ENCODE measurements at regions not wholly inside any gene's neighbourhood (a gene's known extent, or its start where the extent isn't known, plus 50 kb on each side); places are given as distances from the start of the nearest gene placed in this dataset.

DNA sequence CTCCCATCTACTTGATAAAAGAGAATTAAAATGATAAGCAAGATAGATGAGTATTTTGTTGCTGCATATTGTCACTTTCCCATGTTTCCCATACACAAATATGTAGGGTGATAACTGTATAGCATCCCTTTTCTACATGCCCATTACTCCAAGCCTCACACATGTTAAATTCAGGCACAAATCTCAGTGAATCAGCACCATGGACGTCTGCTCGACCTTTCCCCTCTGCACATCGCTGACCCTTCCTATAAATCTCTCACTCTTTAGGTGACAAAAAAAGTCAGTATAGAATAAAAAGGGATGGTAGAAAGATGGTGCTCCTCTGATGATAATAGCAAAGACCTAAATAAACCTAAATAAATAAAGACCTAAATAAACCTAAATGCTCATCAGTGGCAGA, 1097.7 kb upstream of the C9orf72 start:
- H4K20me1 ChIP-seq (ENCODE audit: control insufficient read depth, insufficient read depth, low read depth, low read length): no peaks in the 10 kb centered on the region
- no peak overlapping the region for H3K4me2 ChIP-seq (ENCODE audit: low read length)
- H3K9me2 ChIP-seq (replicated peaks; ENCODE audit: control insufficient read depth, low read length): no peaks in the 10 kb centered on the region
- H3K36me3 ChIP-seq (ENCODE audit: control insufficient read depth, low read length): no peaks in the 10 kb centered on the region
- no peak overlapping the region for H3K4me3 ChIP-seq (ENCODE audit: low read length)
- H3K27ac ChIP-seq (ENCODE audit: low read depth, low read length): no peak overlapping the region
- H3K27me3 ChIP-seq (ENCODE audit: control insufficient read depth, low read length): no peaks in the 10 kb centered on the region
- no peaks in the 10 kb centered on the region for H3K4me1 ChIP-seq (ENCODE audit: control insufficient read depth, low read length)
- H3K79me2 ChIP-seq (ENCODE audit: control insufficient read depth, low read length): no peaks in the 10 kb centered on the region
- TF ChIP-seq EZH2phosphoT487 (IDR thresholded peaks at IDR 0.05; ENCODE audit: borderline replicate concordance, low read length): no peak
- TF ChIP-seq, protein P1, sequence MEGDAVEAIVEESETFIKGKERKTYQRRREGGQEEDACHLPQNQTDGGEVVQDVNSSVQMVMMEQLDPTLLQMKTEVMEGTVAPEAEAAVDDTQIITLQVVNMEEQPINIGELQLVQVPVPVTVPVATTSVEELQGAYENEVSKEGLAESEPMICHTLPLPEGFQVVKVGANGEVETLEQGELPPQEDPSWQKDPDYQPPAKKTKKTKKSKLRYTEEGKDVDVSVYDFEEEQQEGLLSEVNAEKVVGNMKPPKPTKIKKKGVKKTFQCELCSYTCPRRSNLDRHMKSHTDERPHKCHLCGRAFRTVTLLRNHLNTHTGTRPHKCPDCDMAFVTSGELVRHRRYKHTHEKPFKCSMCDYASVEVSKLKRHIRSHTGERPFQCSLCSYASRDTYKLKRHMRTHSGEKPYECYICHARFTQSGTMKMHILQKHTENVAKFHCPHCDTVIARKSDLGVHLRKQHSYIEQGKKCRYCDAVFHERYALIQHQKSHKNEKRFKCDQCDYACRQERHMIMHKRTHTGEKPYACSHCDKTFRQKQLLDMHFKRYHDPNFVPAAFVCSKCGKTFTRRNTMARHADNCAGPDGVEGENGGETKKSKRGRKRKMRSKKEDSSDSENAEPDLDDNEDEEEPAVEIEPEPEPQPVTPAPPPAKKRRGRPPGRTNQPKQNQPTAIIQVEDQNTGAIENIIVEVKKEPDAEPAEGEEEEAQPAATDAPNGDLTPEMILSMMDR (IDR thresholded peaks at IDR 0.05; ENCODE audit: low read depth, low read length, poor library complexity, severe bottlenecking): no peak
- no peaks in the 10 kb centered on the region for H3K9me3 ChIP-seq (ENCODE audit: control insufficient read depth, insufficient read depth, low read length)
- H3F3A ChIP-seq (ENCODE audit: control insufficient read depth, insufficient read depth): no peaks in the 10 kb centered on the region

DNA sequence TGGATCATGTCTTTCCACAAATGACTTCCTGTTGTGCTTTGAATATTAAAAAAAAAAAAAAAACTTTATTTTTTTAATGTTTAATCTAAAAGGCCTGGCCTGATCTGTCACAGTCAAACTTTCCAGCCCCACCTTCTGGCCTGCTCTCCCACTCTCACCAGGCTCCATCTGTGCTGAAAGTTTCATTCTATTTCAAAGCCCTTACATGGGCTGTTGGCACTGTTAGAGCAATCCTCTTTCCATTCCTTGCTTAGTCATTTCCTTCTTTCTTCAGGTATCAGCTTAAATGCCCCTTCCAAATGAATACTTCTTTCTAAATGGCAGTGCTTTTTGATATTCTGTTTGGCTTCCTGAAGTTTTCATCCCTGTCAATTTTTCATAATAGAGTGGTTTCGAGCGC, 1104.8 kb upstream of the C9orf72 start:
- Histone ChIP-seq H3K36me3 (ENCODE audit: control insufficient read depth, low read length) (no peaks in the 10 kb centered on the region), H3K27me3 (ENCODE audit: control insufficient read depth, low read length) (no peaks in the 10 kb centered on the region), H3K79me2 (ENCODE audit: control insufficient read depth, low read length) (no peaks in the 10 kb centered on the region), H3K9me2 (replicated peaks; ENCODE audit: control insufficient read depth, low read length) (no peaks in the 10 kb centered on the region), H3K4me3 (ENCODE audit: low read length) (no peak overlapping the region), H3K4me2 (ENCODE audit: low read length) (no peak overlapping the region), H3K9me3 (ENCODE audit: control insufficient read depth, insufficient read depth, low read length) (no peaks in the 10 kb centered on the region), H3K27ac (ENCODE audit: low read depth, low read length) (no peak overlapping the region), H3F3A (ENCODE audit: control insufficient read depth, insufficient read depth) (no peaks in the 10 kb centered on the region), H4K20me1 (ENCODE audit: control insufficient read depth, insufficient read depth, low read depth, low read length) (no peaks in the 10 kb centered on the region), H3K4me1 (ENCODE audit: control insufficient read depth, low read length) (no peaks in the 10 kb centered on the region)
- no peak for TF ChIP-seq EZH2phosphoT487 (IDR thresholded peaks at IDR 0.05; ENCODE audit: borderline replicate concordance, low read length)
- TF ChIP-seq, protein P1 (IDR thresholded peaks at IDR 0.05; ENCODE audit: low read depth, low read length, poor library complexity, severe bottlenecking): no peak

- Histone ChIP-seq H3K4me3 (ENCODE audit: low read length) (no peak overlapping the region), H4K20me1 (ENCODE audit: control insufficient read depth, insufficient read depth, low read depth, low read length) (no peaks in the 10 kb centered on the region), H3K36me3 (ENCODE audit: control insufficient read depth, low read length) (no peaks in the 10 kb centered on the region), H3K4me2 (ENCODE audit: low read length) (no peak overlapping the region), H3K4me1 (ENCODE audit: control insufficient read depth, low read length) (no peaks in the 10 kb centered on the region), H3F3A (ENCODE audit: control insufficient read depth, insufficient read depth) (no peaks in the 10 kb centered on the region), H3K9me3 (ENCODE audit: control insufficient read depth, insufficient read depth, low read length) (no peaks in the 10 kb centered on the region), H3K27me3 (ENCODE audit: control insufficient read depth, low read length) (no peaks in the 10 kb centered on the region), H3K27ac (ENCODE audit: low read depth, low read length) (no peak overlapping the region), H3K9me2 (replicated peaks; ENCODE audit: control insufficient read depth, low read length) (no peaks in the 10 kb centered on the region), H3K79me2 (ENCODE audit: control insufficient read depth, low read length) (no peaks in the 10 kb centered on the region)
- no peak for TF ChIP-seq EZH2phosphoT487 (IDR thresholded peaks at IDR 0.05; ENCODE audit: borderline replicate concordance, low read length)
- TF ChIP-seq, protein P1 (IDR thresholded peaks at IDR 0.05; ENCODE audit: low read depth, low read length, poor library complexity, severe bottlenecking): no peak
Measured at GRCh38 chr9:28688172-28688571, 1114.9 kb upstream of the C9orf72 start.

DNA sequence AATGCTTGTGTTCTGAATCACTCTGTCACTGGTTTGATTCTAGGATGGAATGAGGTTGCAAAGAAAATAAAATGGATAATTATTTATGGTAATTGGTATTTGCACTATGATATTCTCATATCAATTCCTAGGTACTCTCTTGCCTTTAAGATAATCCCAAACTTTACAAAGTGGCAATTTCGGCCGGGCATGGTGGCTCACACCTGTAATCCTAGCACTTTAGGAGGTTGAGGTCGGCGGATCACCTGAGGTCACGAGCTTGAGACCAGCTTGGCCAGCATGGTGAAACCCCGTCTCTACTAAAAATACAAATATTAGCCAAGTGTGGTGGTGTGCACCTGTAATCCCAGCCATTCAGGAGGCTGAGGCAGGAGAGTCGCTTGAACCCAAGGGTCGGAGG, 1118.7 kb upstream of the C9orf72 start:
- no peak overlapping the region for H3K27ac ChIP-seq (ENCODE audit: low read depth, low read length)
- no peaks in the 10 kb centered on the region for H3K9me3 ChIP-seq (ENCODE audit: control insufficient read depth, insufficient read depth, low read length)
- H3K36me3 ChIP-seq (ENCODE audit: control insufficient read depth, low read length): no peaks in the 10 kb centered on the region
- no peaks in the 10 kb centered on the region for H4K20me1 ChIP-seq (ENCODE audit: control insufficient read depth, insufficient read depth, low read depth, low read length)
- no peak overlapping the region for H3K4me2 ChIP-seq (ENCODE audit: low read length)
- no peaks in the 10 kb centered on the region for H3K27me3 ChIP-seq (ENCODE audit: control insufficient read depth, low read length)
- no peaks in the 10 kb centered on the region for H3K4me1 ChIP-seq (ENCODE audit: control insufficient read depth, low read length)
- H3K4me3 ChIP-seq (ENCODE audit: low read length): no peak overlapping the region
- no peaks in the 10 kb centered on the region for H3K9me2 ChIP-seq (replicated peaks; ENCODE audit: control insufficient read depth, low read length)
- no peaks in the 10 kb centered on the region for H3F3A ChIP-seq (ENCODE audit: control insufficient read depth, insufficient read depth)
- TF ChIP-seq EZH2phosphoT487 (IDR thresholded peaks at IDR 0.05; ENCODE audit: borderline replicate concordance, low read length): no peak
- TF ChIP-seq, protein P1 (IDR thresholded peaks at IDR 0.05; ENCODE audit: low read depth, low read length, poor library complexity, severe bottlenecking): no peak
- H3K79me2 ChIP-seq (ENCODE audit: control insufficient read depth, low read length): no peaks in the 10 kb centered on the region

Data from DOHH2 (cell line).